Loucy (cell line): ENCODE measurements at regions not wholly inside any gene's neighbourhood (a gene's known extent, or its start where the extent isn't known, plus 50 kb on each side); places are given as distances from the start of the nearest gene placed in this dataset.

Experiments used
- H2AFZ ChIP-seq: fragments of 200-600 bp; sonication (generic); 2 replicates; pipeline ENCODE4 v1.6.0; 2016; ENCODE audit warnings: antibody characterized with exemption, mild to moderate bottlenecking, low read length, moderate library complexity
- H3F3A ChIP-seq: fragments of 200-600 bp; 2 replicates; pipeline ENCODE4 v1.6.0; 2016; ENCODE audit warnings: antibody characterized with exemption, low read depth, mild to moderate bottlenecking
- H3K27me3 ChIP-seq: fragments of 200-600 bp; sonication (generic); 2 replicates; pipeline ENCODE4 v1.6.1; 2014; ENCODE audit warnings: low read length, mild to moderate bottlenecking; ENCODE audit not compliant: insufficient read depth, poor library complexity, severe bottlenecking
- H3K36me3 ChIP-seq: fragments of 200-600 bp; sonication (generic); 2 replicates; pipeline ENCODE4 v1.6.1; 2016; ENCODE audit warnings: low read length; ENCODE audit not compliant: insufficient read depth
- H3K4me1 ChIP-seq: fragments of 200-600 bp; sonication (generic); 2 replicates; pipeline ENCODE4 v1.5.1; 2014; ENCODE audit warnings: low read length, mild to moderate bottlenecking; ENCODE audit not compliant: insufficient read depth, poor library complexity, severe bottlenecking
- H3K4me2 ChIP-seq: fragments of 200-600 bp; sonication (generic); 2 replicates; pipeline ENCODE4 v1.6.0; 2014; ENCODE audit warnings: antibody characterized with exemption, low read length, low read depth, mild to moderate bottlenecking; ENCODE audit not compliant: poor library complexity, severe bottlenecking
- H3K4me3 ChIP-seq: fragments of 200-600 bp; sonication (generic); 2 replicates; pipeline ENCODE4 v1.5.1; 2014; ENCODE audit warnings: low read length, mild to moderate bottlenecking, mixed read lengths; ENCODE audit not compliant: poor library complexity, severe bottlenecking
- H3K79me2 ChIP-seq: fragments of 200-600 bp; sonication (generic); 2 replicates; pipeline ENCODE4 v1.6.1; 2014; ENCODE audit warnings: low read length; ENCODE audit not compliant: insufficient read depth
- H3K9ac ChIP-seq: fragments of 200-600 bp; sonication (generic); 2 replicates; pipeline ENCODE4 v1.6.0; 2014; ENCODE audit warnings: mild to moderate bottlenecking, low read depth, low read length, moderate library complexity; ENCODE audit not compliant: poor library complexity, severe bottlenecking
- H3K9me2 ChIP-seq: fragments of 200-600 bp; sonication (generic); replicated peaks from 2 replicates; pipeline ENCODE4 v1.6.1; 2016; ENCODE audit warnings: low read depth, low read length, mixed read lengths
- H3K9me3 ChIP-seq: fragments of 200-600 bp; sonication (generic); 2 replicates; pipeline ENCODE4 v1.6.1; 2014; ENCODE audit warnings: mild to moderate bottlenecking, antibody characterized with exemption, low read length, low read depth; ENCODE audit not compliant: insufficient read depth
- H4K20me1 ChIP-seq: fragments of 200-600 bp; sonication (generic); 2 replicates; pipeline ENCODE4 v1.6.0; 2014; ENCODE audit warnings: antibody characterized with exemption, low read length, mild to moderate bottlenecking; ENCODE audit not compliant: insufficient read depth, poor library complexity, severe bottlenecking
- EZH2phosphoT487 ChIP-seq: fragments of 200-600 bp; IDR thresholded peaks from 2 replicates; pipeline ENCODE4 v1.6.1; 2018; ENCODE audit warnings: antibody characterized with exemption, mild to moderate bottlenecking, moderate library complexity, borderline replicate concordance
- TF ChIP-seq, protein P1 (sequence below): fragments of 200-600 bp; sonication (generic); conservative IDR thresholded peaks from 2 replicates; pipeline ENCODE4 v1.5.1; 2014; ENCODE audit warnings: mild to moderate bottlenecking, antibody characterized with exemption, low read length

DNA sequence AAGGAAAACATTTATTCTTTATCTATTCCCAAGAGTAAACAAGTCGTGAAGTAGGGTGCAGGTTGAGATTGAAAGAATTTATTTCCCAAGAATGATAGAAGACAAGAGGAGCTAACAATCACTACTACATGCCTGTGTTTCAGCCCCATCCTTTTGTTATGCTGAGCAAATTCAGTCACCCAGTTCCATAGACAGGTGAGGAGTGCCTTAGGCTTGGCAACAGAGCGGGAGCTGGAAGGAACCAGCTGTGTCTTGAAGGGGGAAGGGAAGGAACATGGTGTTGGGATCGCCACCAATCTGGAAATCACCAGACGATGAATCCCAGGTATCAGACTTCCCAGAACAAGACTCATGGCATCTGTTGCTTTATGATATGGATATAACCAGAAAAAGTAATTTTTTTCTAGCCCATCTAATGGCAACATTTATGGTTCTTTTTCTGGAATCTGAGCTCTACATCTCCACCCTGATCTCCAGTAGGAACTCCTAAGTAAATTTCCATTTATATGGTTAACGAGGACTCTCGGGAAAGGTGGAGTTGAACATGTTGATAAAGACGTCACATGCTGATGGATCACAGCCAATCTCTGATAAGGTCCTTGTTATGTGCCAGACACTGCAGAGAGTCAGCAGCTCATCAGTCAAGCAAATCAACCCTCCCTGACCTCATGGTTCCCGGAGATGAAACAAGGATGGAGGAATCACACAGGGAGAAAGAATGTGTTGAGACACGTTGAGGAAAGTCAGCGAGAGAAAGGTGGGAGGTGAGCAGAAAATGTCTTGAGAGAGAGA lies 344.9 kb downstream of the SMOC2 start:
- Histone ChIP-seq H3F3A (no peaks in the 10 kb centered on the region), H3K79me2 (no peaks in the 10 kb centered on the region), H3K4me3 (no peak overlapping the region), H3K9ac (no peak overlapping the region), H3K4me1 (no peaks in the 10 kb centered on the region), H3K27me3 (no peaks in the 10 kb centered on the region), H3K9me3 (peaks cover 11% of the 10 kb centered on the region; the same call in 1 of the 2 replicates), H3K36me3 (no peaks in the 10 kb centered on the region), H3K4me2 (no peak overlapping the region), H3K9me2 (no peaks in the 10 kb centered on the region), H2AFZ (no peak overlapping the region), H4K20me1 (no peaks in the 10 kb centered on the region)
- TF ChIP-seq, protein P1, sequence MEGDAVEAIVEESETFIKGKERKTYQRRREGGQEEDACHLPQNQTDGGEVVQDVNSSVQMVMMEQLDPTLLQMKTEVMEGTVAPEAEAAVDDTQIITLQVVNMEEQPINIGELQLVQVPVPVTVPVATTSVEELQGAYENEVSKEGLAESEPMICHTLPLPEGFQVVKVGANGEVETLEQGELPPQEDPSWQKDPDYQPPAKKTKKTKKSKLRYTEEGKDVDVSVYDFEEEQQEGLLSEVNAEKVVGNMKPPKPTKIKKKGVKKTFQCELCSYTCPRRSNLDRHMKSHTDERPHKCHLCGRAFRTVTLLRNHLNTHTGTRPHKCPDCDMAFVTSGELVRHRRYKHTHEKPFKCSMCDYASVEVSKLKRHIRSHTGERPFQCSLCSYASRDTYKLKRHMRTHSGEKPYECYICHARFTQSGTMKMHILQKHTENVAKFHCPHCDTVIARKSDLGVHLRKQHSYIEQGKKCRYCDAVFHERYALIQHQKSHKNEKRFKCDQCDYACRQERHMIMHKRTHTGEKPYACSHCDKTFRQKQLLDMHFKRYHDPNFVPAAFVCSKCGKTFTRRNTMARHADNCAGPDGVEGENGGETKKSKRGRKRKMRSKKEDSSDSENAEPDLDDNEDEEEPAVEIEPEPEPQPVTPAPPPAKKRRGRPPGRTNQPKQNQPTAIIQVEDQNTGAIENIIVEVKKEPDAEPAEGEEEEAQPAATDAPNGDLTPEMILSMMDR: no peak
- TF ChIP-seq EZH2phosphoT487: no peak

DNA sequence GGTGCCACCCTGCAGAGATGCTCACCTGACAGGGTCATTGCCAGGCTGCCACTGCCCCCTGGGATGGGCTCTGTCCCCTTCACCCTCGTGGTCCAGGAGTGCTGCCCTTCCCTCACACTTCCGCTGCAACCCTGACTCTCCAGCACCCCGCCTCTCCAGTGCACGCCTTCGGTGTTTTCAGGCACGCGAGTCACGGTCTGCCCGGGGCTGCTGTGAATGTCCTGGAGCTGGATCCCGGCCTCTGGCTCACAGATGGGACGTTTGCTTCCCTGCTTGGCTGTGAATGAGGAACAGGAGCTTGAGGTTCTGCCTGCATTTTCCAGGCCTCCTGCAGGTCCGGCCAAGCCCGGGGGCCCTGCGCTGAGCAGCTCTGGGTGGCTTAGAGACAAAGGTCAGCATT lies 343.4 kb downstream of the SMOC2 start:
- peaks cover 11% of the 10 kb centered on the region; the same call in 1 of the 2 replicates for H3K9me3 ChIP-seq
- no peaks in the 10 kb centered on the region for H3K79me2 ChIP-seq
- no peaks in the 10 kb centered on the region for H4K20me1 ChIP-seq
- H3K4me2 ChIP-seq: no peak overlapping the region
- H3K4me3 ChIP-seq: no peak overlapping the region
- no peaks in the 10 kb centered on the region for H3K4me1 ChIP-seq
- H3K36me3 ChIP-seq: no peaks in the 10 kb centered on the region
- no peaks in the 10 kb centered on the region for H3K9me2 ChIP-seq
- H3K27me3 ChIP-seq: no peaks in the 10 kb centered on the region
- no peak overlapping the region for H2AFZ ChIP-seq
- no peak overlapping the region for H3K9ac ChIP-seq
- H3F3A ChIP-seq: no peaks in the 10 kb centered on the region
- TF ChIP-seq EZH2phosphoT487: no peak
- TF ChIP-seq, protein P1: no peak

DNA sequence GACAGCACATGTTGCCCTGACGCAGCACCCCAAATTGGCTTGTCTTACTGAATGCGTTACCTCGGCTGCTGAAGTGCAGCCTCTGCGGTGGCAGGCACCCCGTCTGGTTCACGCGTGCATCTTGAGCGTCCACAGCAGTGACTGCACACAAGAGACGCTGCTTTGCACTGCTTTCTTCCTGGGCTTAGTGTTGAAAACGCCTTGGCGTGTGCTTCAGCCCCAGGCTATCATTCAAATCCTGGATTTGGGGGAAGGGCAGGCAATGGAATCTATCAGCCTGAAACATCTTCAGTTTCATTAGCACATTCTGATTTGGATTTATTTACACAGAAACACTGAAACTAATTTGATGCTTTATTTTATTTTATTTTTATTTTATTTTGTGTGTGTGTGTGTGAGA lies 342.7 kb downstream of the SMOC2 start:
- Histone ChIP-seq H3K36me3 (no peaks in the 10 kb centered on the region), H3K4me3 (no peak overlapping the region), H3K4me1 (no peaks in the 10 kb centered on the region), H4K20me1 (no peaks in the 10 kb centered on the region), H3K9me3 (peaks cover 11% of the 10 kb centered on the region; the same call in 1 of the 2 replicates), H3K27me3 (no peaks in the 10 kb centered on the region), H3K9me2 (no peaks in the 10 kb centered on the region), H3K79me2 (no peaks in the 10 kb centered on the region), H2AFZ (no peak overlapping the region), H3F3A (no peaks in the 10 kb centered on the region), H3K9ac (no peak overlapping the region), H3K4me2 (no peak overlapping the region)
- TF ChIP-seq EZH2phosphoT487: no peak
- TF ChIP-seq, protein P1: no peak
